HG03571 (cell line): ENCODE measurements at regions not wholly inside any gene's neighbourhood (a gene's known extent, or its start where the extent isn't known, plus 50 kb on each side); places are given as distances from the start of the nearest gene placed in this dataset.
"Not testable (repeated sequence)": the region's sequence is repeated elsewhere in the genome, so short reads cannot be mapped to it uniquely, and the experiment has no call there.

Experiments used
- ATAC-seq: cut with Tn5 transposase; IDR thresholded peaks from one replicate; pipeline ENCODE4 v1.9.1; 2021; ENCODE audit not compliant: unreplicated experiment

DNA sequence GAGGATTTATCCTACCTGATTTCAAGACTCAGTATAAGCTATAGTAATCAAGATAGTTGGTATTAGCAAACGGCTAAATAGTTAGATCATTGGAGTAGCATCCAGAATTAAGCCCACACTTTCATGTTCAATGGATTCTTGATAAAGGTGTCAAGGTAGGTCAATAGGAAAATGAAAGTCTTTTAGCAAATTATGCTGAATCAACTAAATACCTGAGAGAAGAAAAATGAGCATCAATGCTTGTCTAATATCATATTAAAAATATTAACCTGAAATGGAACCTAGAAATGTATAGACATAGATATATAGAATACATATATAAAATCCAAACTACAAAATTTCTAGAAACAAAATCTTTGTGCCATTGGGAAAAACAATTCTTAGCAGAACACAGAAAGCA, 685.6 kb downstream of the DTWD2 start:
- ATAC-seq: no peak

DNA sequence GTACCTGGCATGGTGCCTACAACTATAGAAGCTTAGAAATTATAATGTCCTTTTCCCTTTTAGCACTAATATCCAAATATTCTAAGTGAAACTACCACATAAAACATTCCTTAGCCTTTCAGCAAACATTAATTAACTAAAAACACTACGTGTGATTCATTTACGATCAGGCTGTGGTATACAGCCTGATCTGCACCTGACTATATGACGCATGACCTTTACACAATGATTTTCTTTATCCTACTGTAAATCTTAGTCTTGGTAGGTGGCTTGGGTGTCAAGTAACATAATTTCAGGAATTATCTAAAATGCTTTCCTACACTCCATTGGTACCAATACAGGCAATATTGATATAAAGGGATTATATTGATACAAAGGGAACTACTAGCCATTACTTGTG, 686.7 kb downstream of the DTWD2 start:
- ATAC-seq: no peak

DNA sequence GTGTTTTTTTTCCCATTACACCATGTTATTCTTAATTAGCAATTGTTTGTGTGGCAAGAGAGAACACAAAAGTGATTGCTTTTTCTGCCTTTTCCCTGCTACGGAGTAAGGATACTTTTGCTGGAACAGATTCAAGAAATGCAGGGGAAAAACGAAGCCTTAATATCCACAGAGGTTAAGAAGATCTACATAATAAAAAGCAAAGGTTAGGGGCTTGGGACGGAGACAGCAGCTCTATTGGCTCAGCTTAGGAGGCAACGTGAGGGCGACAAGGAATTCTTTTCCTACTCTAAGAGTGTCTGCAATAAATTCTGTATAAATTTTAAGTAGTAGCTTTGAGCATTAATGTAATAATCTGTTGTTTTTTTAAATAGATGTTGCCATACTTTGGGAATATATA, 693.3 kb downstream of the DTWD2 start:
- no peak for ATAC-seq

DNA sequence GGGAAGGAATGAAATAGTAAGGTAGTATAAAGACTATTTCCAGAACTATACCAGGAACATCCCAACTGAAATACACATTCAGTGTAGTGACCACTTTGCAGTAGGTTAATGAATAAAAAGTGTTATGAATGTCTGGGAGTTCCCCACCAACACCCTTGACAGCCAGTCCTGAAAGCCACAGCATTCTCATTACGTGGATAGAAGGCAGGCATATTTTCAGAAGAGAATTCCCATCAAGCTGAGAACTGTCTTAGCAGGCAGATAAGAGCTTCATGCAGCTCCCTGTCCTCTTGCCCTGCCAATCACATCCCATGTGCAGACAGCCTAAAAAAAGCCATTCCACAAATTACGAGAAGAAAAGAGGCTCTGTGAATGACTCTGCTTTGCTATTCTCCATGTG, 695.0 kb downstream of the DTWD2 start:
- no peak for ATAC-seq

DNA sequence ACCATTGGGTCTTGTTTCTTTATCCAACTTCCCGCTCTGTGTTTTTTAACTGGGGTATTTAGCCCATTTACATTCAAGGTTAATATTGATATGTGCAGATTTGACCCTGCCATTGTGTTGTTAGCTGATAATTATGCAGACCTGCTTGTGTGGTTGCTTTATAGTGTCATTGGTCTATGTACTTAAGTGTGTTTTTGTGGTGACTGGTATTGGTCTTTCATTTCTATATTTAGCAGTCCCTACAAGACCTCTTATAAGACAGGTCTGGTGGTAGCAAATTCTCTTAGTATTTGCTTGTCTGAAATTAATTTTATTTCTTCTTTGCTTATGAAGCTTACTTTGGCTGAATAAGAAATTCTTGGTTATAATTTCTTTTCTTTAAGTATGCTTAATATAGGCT, 698.1 kb downstream of the DTWD2 start:
- ATAC-seq: no peak

DNA sequence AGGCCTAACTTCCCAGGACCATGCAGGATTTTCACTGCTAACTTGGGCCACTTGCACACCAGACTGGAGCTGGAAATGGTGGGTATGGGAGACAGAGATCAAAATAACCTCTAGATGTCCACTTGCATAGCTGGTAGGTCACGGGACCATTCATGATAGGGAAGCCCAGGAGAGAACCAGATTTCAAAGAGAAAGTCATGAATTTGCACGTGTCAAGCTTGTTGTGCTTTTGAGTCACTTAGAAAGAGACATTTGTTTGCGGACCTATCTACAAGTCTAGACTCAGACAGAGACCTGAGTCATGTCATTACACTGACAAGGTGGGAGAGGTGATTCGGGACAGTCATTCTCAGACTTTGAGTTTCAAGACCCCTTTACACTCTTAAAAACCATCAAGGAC, 704.1 kb downstream of the DTWD2 start:
- ATAC-seq: not testable (repeated sequence)

DNA sequence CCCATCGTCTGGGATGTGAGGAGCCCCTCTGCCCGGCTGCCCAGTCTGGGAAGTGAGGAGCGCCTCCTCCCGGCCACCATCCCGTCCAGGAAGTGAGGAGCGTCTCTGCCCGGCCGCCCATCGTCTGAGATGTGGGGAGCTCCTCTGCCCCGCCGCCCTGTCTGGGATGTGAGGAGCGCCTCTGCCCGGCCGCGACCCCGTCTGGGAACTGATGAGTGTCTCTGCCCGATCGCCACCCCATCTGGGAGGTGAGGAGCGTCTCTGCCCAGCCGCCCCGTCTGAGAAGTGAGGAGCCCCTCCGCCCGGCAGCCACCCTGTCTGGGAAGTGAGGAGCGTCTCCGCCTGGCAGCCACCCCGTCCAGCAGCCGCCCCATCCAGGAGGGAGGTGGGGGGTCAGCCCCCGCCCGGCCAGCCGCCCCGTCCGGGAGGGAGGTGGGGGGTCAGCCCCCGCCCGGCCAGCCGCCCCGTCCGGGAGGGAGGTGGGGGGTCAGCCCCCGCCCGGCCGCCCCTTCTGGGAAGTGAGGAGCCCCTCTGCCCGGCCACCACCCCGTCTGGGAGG, 705.8 kb downstream of the DTWD2 start:
- not testable (repeated sequence) for ATAC-seq

DNA sequence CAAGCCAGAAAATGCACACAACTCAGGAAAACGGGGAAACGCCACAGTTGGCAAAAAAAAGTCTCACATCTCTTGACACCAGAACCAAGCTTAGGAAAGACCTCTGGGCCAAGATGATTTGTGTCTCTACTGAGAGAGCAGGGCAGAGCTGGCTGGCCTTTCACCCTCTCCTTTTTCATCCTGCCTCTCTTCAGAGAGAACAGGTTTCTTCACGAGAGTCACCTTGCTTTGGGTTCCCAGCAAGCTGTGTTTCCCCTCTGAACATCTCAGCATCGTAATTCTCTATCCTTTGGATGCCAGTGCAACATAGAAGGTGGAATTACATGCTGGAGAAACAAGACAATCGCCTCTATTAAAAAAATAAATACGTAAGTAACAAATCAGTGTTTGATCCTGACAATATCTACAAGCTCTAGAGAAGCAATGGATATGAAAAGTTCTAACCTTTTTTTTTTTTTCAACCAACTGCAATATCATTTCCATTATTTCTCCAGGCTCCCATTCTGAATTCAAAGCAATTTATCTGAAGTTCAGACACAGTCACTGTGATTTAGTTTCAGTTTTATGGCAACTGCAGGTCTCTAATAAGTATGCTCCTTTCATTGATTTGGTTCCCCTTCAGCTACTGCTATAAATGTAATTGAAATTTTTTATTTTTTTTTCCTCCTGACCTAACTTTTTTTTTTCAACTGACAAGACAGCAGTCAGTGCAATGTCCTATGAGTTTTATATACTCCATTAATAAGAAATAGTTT, 708.6 kb downstream of the DTWD2 start:
- no peak for ATAC-seq

DNA sequence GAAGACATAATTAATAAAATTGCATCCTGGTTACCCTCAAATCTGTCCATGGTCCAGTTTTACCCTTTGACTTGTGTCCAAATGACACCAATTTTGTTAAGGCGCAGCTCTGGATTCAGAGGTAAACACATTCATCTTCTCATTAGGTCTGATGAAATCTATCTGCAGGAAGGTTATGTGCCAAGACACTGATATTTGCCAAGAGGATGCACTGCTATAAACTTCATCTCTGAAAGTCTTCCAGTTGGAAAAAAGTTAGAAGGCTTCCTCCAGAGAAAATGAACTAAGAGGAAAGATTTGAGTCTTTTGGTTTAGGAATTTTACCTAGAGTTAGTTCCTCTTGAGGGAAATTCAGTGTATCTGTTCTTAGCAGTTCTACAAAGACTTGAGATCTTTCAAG, 717.8 kb downstream of the DTWD2 start:
- ATAC-seq: no peak

DNA sequence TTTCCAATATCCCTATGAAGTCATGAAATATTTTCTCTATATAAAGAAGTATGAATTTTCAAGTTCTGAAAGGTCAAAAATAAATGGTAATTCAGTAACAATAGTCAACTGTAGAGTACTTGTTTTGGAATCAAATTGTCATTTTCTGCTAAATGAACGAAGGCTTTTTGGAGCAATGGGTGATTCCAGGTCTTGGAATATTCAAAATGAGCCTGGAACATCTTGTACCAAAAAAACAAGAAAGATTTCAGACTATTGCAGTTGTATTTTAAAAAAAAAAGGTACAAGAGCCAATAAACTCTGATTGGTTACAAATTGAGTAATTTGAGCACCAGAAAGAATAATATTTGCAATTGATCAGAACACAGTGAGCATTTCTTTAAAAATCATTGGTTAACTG, 730.1 kb downstream of the DTWD2 start:
- no peak for ATAC-seq

DNA sequence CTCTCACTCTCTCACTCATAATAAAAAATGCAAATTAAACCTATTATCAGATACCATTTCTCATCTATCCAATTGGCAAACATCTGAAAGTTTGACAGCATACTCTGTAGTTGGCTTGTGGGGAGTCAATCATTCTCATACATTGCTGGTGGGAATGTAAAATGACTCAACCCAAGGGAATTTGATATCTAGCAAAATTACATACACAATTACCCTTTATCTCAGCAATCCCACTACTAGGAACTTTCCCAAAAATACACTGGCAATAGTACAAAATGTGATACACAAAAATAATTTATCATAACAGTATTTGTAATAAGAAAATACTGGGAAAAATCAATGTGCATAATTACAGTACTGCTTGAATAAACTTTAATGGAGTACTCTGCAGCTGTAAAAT, 731.3 kb downstream of the DTWD2 start:
- no peak for ATAC-seq

DNA sequence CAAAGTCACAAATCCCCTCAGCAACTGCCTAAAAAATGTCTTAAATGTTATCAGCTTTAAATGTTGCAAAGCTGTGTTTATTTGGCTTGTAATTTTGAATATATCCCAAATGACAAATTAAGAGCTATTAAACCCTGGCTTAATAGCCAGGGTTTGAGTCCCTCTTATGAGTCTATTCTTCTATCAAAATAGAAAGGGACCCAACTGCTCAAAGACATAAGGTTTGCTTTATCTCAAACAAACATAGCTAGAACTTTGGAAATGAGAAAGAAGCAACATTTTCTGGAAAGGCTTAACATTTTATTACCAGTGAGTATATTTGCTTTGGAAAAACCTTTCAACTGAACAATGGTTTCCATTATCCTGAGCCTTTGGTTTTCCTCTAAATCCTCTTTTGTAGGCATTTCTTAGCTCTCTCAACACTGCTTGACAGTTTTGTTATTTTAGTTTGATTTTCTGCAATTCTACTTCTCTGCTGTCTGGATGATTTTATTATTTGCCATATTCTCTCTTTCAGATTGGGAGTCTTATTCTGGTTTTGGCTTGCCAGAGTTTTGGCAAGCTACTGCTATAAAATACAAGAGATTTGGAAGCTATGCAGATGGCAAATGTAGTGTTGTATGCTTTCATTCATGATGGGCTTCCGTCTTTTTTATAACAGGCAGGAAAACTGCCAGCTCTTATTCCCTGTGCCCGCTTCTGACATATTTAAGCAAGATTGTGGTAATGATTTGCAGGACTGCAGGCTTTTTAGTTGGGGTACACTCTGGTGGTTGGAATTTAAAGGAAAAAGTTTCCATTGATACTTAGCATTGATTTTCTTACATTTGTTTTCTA, 734.9 kb downstream of the DTWD2 start:
- no peak for ATAC-seq

DNA sequence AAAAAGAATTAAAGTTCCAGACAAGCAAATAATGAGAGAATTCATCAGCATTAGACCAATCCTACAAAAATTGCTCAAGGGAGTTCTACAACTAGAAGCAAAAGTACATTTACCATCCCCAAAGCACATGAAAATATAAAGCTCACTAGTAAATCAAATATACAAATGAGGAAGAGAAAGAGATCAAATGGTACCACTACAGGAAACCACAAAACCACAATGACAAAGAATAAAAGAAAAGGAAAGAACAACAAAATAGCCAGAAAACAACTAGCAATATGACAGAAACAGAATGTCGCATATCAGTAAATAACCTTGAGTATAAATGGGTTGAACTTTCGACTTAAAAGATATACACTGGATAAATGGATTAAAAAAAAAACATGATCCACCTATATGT, 739.0 kb downstream of the DTWD2 start:
- peak; percentile 51 for ATAC-seq

DNA sequence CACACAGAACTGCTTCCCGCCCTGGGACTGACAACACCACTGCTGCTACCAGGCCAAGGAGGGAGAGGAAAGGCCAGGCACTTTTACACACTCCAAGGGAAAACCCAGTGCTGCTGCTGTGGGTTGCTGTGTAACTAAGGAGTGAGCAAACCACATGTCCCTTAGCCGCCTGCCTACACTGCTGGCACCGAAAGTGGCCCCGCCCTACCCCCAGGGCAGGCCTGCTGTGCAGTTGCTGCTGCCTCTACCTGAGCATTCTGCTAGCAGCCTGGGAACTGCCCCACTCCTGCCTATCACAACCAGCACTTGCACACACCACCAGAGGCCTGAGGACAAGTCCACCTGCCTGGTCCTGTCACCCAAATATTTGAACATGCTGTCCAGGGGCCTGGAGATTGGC, 740.9 kb downstream of the DTWD2 start:
- no peak for ATAC-seq

DNA sequence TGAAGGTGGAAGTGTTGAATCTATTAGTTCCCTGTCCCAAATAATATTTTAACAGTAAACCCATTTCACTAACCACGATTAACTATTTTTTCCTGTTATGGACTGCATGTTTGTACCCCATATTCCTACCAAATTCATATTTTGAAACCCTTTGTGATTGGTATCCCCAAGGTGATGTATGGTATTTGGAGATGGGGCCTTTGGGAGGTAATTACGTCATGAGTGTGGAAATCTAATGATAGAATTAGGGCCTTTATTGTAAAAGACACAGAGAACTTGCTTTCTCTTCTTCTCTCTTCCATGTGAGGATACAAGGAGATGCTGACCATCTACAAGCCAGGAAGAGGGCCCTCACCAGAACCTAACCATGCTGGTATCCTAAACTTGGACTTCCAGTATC, 744.7 kb downstream of the DTWD2 start:
- no peak for ATAC-seq

DNA sequence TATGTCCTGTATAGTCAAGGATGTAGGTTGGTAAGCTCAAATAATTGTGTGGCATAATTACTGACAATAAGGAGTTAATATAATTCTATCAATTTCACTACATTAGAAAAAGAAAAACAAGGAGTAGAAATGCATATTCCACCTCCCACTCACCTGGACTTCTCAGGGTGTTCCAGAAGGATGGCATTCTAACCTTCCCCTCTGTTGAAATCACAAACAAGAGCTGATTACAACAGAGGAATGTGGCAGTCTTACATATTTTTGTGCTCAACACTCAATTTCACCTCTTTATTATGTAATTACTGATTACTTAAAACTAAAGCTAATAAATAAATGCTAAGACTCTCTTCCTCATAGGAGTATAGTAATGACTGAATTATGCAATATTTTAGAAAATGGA, 745.3 kb downstream of the DTWD2 start:
- no peak for ATAC-seq

DNA sequence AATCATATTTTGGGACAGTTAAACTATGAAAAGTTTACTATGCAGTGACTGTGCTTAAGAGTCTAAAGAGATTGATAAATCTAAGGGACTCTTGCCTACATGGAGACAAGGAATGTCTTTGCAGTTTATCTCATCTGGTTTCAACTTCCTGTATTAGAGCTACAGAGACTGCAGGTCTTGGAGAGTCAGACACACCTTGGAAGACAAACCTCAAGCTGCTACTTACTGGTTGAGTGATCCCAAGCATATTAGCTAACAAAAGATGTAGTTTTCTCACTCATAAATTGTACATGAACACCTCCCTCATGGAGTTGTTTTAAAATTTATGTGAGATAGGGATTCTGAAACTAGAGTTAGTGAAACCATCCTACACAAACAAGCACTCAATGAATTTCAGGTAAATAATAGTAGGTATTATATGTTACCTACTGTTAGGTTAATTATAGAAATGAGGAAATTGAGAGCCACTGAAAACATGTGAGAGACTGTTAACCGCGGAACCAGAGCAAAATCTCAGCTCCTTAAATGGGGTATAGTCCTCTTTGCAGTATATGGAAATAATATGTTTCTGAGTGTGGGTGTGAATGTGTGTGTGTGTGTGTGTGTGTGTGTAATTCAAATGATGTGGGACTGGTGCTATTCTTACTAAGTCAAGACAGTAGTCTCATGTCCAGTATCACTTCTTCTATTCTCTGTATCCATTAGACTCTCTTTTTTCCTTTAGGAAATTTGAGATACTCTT, 752.1 kb downstream of the DTWD2 start:
- no peak for ATAC-seq

DNA sequence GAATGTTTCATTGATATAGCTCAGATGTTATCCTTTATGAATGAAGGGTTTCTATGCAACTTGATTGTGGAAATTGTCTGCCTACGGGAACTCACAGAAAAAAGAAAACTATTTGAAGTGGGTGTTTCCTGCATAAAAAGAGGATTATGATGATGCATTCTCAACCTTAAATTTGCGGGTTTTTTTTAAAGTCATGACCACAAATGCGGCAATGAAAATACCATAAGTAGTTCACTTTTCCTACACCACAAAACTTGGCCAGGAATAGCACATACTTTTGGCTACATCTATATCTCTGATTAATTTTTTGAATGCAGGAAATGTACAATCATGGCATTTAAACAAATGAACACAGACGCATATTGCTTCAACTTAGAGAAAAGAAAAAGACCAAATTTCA, 754.7 kb downstream of the DTWD2 start:
- no peak for ATAC-seq

DNA sequence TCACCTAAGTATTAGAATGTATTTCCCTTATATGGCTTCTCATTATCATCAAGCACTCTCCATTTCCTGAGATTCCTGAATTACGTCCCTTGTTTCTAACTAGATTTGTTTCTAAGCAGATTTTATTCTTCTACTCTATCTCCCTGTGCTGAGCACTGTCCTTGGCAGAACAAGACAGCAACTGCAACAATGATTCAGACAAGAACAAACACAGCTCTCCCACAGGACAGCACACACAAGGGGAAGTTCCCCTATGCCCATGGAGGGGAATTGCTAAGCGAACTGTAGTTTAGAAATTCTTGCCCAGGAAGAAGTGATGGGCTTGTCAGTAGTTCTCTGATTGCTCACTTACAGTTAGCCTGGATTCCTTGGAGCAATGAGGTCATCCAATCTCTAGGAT, 759.9 kb downstream of the DTWD2 start:
- ATAC-seq: no peak

DNA sequence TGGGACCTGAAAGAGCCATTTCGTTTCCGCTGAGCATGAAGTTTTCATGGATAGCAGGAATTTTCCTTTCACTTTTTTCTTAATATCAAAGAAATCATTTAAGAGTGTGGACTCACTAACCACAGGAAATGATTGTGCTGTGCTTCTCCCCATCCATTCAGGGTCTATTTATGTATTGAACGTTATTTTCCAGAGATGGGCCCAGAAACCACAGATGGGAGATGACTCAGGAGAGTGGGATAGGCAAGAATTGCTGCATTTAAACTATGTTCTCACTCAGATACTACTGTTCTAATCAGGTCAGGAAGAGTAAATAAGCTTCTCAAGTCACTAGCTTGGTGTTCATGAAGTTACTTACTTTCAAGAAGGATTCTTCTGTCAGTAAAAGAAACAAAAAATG, 763.8 kb downstream of the DTWD2 start:
- ATAC-seq: no peak

DNA sequence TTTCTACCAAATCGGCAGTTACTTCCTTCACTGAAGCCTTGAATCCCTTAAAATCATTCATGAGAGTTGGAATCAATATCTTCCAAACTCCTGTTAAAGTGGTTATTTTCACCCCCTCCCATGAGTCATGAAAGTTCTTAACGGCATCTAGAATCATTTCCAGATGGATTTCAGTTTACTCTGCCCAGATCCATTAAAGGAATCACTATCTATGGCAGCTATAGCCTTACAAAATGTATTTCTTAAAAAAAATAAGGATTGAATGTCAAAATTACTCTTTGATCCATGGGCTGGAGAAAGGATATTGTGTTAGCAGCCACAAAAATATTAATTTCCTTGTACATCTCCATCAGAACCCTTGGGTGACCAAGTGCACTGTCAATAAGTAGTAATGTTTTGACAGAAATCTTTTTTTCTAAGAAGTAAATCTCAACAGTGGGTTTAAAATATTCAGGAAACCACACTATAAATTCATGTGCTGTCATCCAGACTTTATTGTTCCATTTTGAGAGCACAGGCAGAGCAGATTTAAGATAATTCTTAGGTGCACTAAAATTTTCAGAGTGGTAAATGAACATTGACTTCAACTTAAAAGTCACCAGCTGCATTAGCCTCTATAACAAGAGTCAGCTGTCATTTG, 767.7 kb downstream of the DTWD2 start:
- ATAC-seq: no peak
